ACC112 (cell line): ENCODE measurements at regions not wholly inside any gene's neighbourhood (a gene's known extent, or its start where the extent isn't known, plus 50 kb on each side); places are given as distances from the start of the nearest gene placed in this dataset.
A peak's percentile ranks its signal among the peaks of the same experiment; 100 is the strongest.

Experiments used
- H2AFZ ChIP-seq: fragments of 200-600 bp; sonication (generic); one replicate; pipeline ENCODE4 v1.6.0; 2017; ENCODE audit warnings: antibody characterized with exemption, low read length; ENCODE audit not compliant: unreplicated experiment
- H3K27ac ChIP-seq: fragments of 200-600 bp; sonication (generic); 2 replicates; pipeline ENCODE4 v1.5.1; 2014; ENCODE audit warnings: low read depth, mild to moderate bottlenecking, antibody characterized with exemption, low read length, moderate library complexity
- H3K27me3 ChIP-seq: fragments of 200-600 bp; sonication (generic); 2 replicates; pipeline ENCODE4 v1.6.1; 2014; ENCODE audit warnings: mild to moderate bottlenecking, antibody characterized with exemption, low read length, moderate library complexity, mixed read lengths; ENCODE audit not compliant: insufficient read depth
- H3K36me3 ChIP-seq: fragments of 200-600 bp; sonication (generic); 2 replicates; pipeline ENCODE4 v1.6.1; 2016; ENCODE audit warnings: mild to moderate bottlenecking, antibody characterized with exemption, low read length, moderate library complexity, mixed read lengths; ENCODE audit not compliant: insufficient read depth
- H3K4me1 ChIP-seq: fragments of 200-600 bp; sonication (generic); one replicate; pipeline ENCODE4 v1.6.1; 2016; ENCODE audit warnings: low read length, mixed read lengths; ENCODE audit not compliant: insufficient read depth, unreplicated experiment, control insufficient read depth
- H3K4me3 ChIP-seq: fragments of 200-600 bp; sonication (generic); 2 replicates; pipeline ENCODE4 v1.5.1; 2014; ENCODE audit warnings: mild to moderate bottlenecking, low read depth, low read length
- H3K79me2 ChIP-seq: fragments of 200-600 bp; sonication (generic); one replicate; pipeline ENCODE4 v1.6.0; 2016; ENCODE audit warnings: low read length; ENCODE audit not compliant: control insufficient read depth, unreplicated experiment, insufficient read depth

DNA sequence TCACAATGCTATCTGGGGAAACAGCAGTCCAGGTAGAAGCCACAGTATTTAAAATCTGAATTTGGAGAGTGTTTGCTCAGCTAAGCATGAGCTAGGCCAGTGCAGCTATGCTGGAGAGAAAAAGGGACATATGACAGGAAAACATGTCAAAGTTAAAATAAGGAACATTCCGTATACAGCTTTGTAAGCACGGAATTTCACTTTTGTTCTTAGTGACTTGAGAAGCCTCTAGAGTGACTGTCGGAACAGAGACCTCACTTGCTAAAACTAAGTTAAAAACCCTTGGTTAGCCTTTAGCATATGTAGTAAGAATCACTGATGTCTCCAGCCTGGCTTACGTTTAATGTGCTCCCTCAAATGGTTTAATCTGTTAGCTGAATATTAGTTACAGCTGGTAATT, 661.7 kb downstream of the KCNT2 start:
- Histone ChIP-seq H3K27ac (no peak overlapping the region), H3K36me3 (no peaks in the 10 kb centered on the region), H3K79me2 (no peaks in the 10 kb centered on the region), H3K4me1 (no peaks in the 10 kb centered on the region), H3K4me3 (no peak overlapping the region), H2AFZ (no peak overlapping the region), H3K27me3 (no peaks in the 10 kb centered on the region)

DNA sequence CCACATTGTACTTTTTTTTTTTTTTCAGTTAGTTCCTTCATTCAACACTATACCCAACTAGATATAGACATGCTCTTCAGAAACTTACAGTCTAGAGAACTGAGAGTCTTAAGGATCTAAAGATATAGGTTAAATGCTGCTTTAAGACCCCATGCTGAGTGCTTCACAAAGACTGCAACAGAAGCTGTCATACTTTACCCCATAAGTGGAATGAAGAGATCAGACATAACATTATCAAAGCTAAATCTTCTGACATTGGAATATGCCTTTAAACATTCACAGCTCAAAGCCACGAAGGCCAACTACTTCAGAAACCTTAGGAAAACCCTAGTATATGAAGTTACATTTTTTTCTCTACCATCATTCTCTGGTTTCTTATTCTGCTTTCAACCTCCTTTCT, 666.4 kb downstream of the KCNT2 start:
- Histone ChIP-seq H3K79me2 (no peaks in the 10 kb centered on the region), H3K4me1 (no peaks in the 10 kb centered on the region), H3K27ac (no peak overlapping the region), H3K4me3 (no peak overlapping the region), H3K27me3 (no peaks in the 10 kb centered on the region), H2AFZ (no peak overlapping the region), H3K36me3 (no peaks in the 10 kb centered on the region)

GRCh38 chr1:195941314-195941713, 666.9 kb downstream of the KCNT2 start:
- no peaks in the 10 kb centered on the region for H3K27me3 ChIP-seq
- H3K4me3 ChIP-seq, result no peak overlapping the region
- no peaks in the 10 kb centered on the region for H3K4me1 ChIP-seq
- no peaks in the 10 kb centered on the region for H3K79me2 ChIP-seq
- H3K36me3 ChIP-seq, result no peaks in the 10 kb centered on the region
- no peak overlapping the region for H2AFZ ChIP-seq
- no peak overlapping the region for H3K27ac ChIP-seq

GRCh38 chr1:195939844-195940243, 668.4 kb downstream of the KCNT2 start:
- Histone ChIP-seq H2AFZ (no peak overlapping the region), H3K4me1 (no peaks in the 10 kb centered on the region), H3K27ac (no peak overlapping the region), H3K4me3 (no peak overlapping the region), H3K36me3 (no peaks in the 10 kb centered on the region), H3K27me3 (no peaks in the 10 kb centered on the region), H3K79me2 (no peaks in the 10 kb centered on the region)

DNA sequence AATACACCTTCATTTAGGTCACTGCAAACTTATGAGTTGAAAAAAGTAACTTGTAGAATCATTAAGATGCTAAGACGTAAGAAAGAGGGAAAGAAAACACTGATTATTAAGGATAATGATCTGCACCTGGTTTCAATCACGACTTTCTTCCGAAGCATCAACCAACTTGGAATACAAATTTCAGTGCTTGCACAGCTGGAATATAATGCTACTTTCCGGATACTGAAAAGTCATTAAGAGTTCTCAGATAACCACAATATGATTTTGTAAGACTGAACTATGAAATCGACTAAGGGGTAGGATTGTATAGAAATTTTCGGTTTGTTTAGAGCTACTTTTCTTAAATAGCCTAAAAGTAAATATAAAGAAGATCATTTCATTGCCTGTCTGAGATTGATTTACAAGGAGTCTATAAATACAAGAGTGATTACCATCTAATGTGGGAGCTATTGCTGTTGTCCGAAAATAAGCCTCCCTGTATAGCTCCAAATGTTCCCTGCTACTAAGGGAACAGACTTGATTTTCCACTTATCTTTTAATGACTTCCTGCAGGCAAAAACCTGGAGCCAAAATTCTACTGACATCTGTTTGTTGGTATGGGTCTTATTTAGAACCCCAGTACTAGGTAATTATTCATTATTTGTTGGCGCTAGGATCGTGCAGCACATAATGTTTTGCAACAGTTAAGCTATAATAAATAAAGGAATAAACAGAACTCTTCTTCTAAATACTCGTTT, 673.3 kb downstream of the KCNT2 start:
- Histone ChIP-seq H3K27me3 (no peaks in the 10 kb centered on the region), H3K4me1 (no peaks in the 10 kb centered on the region), H2AFZ (peak overlapping the region; percentile 5), H3K27ac (no peak overlapping the region), H3K36me3 (no peaks in the 10 kb centered on the region), H3K4me3 (no peak overlapping the region), H3K79me2 (no peaks in the 10 kb centered on the region)

- no peak overlapping the region for H2AFZ ChIP-seq
- no peak overlapping the region for H3K27ac ChIP-seq
- no peaks in the 10 kb centered on the region for H3K27me3 ChIP-seq
- no peaks in the 10 kb centered on the region for H3K79me2 ChIP-seq
- no peaks in the 10 kb centered on the region for H3K4me1 ChIP-seq
- no peaks in the 10 kb centered on the region for H3K36me3 ChIP-seq
- no peak overlapping the region for H3K4me3 ChIP-seq
Measured at GRCh38 chr1:195933835-195934234, 674.4 kb downstream of the KCNT2 start.

DNA sequence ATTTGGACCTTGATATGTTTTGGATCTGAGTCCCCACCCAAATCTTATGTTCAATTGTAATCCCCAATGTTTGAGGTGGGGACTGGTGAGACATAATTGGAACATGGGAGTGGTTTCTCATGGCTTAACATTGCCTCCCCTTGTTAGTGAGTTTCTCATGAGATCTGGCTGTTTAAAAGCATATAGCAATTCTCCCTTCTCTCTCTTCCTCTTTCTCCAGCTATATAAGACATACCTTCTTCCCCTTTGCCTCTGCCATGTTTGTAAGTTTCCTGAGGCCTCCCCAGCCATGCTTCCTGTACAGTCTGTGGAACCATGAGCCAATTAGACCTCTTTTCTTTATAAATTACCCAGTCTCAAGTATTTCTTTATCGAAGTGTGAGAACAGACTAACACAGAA, 692.4 kb downstream of the KCNT2 start:
- Histone ChIP-seq H3K27ac (no peak overlapping the region), H3K4me1 (no peaks in the 10 kb centered on the region), H3K36me3 (no peaks in the 10 kb centered on the region)

GRCh38 chr1:195909061-195909460, 699.2 kb downstream of the KCNT2 start:
- no peak overlapping the region for H3K27ac ChIP-seq

More for the DNA sequence above, 692.4 kb downstream of the KCNT2 start:
- no peaks in the 10 kb centered on the region for H3K79me2 ChIP-seq
- H2AFZ ChIP-seq, result no peak overlapping the region
- H3K27me3 ChIP-seq, result no peaks in the 10 kb centered on the region
- no peak overlapping the region for H3K4me3 ChIP-seq

DNA sequence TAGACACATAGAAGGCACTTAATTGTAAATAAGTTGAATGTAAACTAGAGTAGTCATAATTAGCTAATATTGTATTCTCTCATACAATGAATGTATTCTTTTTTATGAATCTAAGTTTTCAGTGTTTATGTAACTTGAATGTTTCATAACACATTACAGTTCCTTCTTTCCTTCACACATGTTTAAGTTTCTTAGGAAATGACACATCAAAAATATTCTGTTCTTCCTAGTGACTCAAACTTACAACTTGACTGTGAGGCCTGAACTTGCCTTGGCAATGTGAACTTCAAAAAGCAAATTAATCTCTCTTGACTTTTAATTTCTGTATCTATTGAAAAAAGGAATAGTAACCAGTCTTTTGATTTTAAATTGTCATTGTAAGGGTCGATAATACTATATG, 700.1 kb downstream of the KCNT2 start:
- no peaks in the 10 kb centered on the region for H3K36me3 ChIP-seq
- no peaks in the 10 kb centered on the region for H3K27me3 ChIP-seq
- H3K4me1 ChIP-seq, result peaks cover 6% of the 10 kb centered on the region
- no peaks in the 10 kb centered on the region for H3K79me2 ChIP-seq
- H3K4me3 ChIP-seq, result no peak overlapping the region
- no peak overlapping the region for H2AFZ ChIP-seq
- peak overlapping the region; percentile 40; the same call in 1 of the 2 replicates for H3K27ac ChIP-seq

More at GRCh38 chr1:195909061-195909460, 699.2 kb downstream of the KCNT2 start:
- Histone ChIP-seq H3K79me2 (no peaks in the 10 kb centered on the region), H3K36me3 (no peaks in the 10 kb centered on the region), H3K4me3 (no peak overlapping the region), H3K27me3 (no peaks in the 10 kb centered on the region), H3K4me1 (peaks cover 6% of the 10 kb centered on the region), H2AFZ (no peak overlapping the region)

DNA sequence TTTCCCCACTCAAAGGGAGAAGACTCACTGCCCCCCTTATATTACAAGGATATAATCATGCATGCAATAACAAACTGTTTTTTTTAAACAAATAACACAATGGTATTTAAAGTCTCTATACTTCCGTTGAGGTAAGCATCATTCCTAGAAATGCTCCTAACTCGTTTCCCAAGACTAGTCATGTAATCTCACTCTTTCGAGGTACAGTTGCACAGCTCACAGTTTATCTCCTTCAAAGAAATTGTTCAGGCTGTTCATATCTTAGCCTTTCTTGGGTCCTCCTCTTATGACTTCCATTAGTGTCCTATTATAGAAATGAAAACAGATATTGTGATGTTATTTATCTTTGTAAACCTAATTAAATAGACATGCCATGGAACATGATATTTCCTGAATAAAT, 705.0 kb downstream of the KCNT2 start:
- Histone ChIP-seq H3K27me3 (no peaks in the 10 kb centered on the region), H2AFZ (no peak overlapping the region), H3K4me1 (peaks cover 6% of the 10 kb centered on the region), H3K4me3 (no peak overlapping the region), H3K36me3 (no peaks in the 10 kb centered on the region), H3K79me2 (no peaks in the 10 kb centered on the region), H3K27ac (no peak overlapping the region)

GRCh38 chr1:195902779-195903178, 705.5 kb downstream of the KCNT2 start:
- peaks cover 2% of the 10 kb centered on the region for H3K4me1 ChIP-seq

More at GRCh38 chr1:195902779-195903178, 705.5 kb downstream of the KCNT2 start:
- H3K79me2 ChIP-seq, result no peaks in the 10 kb centered on the region
- no peak overlapping the region for H2AFZ ChIP-seq
- H3K27me3 ChIP-seq, result no peaks in the 10 kb centered on the region
- H3K4me3 ChIP-seq, result no peak overlapping the region
- no peaks in the 10 kb centered on the region for H3K36me3 ChIP-seq
- H3K27ac ChIP-seq, result no peak overlapping the region
